GM21381 (cell line): ENCODE measurements at regions not wholly inside any gene's neighbourhood (a gene's known extent, or its start where the extent isn't known, plus 50 kb on each side); places are given as distances from the start of the nearest gene placed in this dataset.

Source experiments
- ATAC-seq: cut with Tn5 transposase; IDR thresholded peaks from one replicate; pipeline ENCODE4 v1.9.1; 2021; ENCODE audit warnings: mild to moderate bottlenecking, moderate library complexity; ENCODE audit not compliant: unreplicated experiment

DNA sequence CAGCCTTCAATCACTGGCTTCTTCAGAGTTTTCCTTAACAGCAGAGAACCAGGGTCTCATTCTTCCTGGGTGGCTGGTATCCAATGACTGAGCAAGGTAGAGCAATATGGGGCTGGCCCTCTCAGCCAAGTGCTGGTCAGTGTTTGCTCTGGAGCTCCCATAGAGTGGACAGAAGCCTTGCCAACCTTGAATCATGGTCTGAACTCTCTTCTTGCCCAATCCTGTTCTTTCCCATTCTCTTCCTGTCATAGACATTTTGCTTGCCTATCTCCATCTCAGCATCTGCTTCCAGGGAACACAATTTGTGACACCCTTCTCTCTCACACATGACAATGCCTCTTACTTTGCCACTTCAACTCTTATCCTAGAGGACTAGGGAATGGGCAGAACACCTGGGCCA is 245.6 kb upstream of the PEX5L start:
- no peak for ATAC-seq

DNA sequence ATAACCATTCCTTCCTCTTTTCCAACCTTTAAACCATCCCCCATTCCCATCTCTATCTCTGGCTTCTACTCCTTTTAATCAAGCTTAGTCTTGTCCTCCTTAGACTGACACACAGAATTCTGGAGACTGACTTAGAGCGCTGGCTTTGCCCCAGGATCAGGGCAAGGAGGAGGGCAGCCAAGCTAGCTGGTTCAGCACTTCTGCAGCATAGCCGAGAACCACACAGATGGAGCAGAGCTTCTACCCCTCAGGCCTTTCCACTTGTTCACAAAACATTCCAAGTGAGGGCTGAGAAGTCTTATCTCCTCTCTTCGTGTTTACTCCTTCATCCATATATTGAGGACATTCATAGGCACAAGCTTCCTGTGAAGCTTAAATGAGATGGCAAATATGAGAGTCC is 246.5 kb upstream of the PEX5L start:
- ATAC-seq, result no peak

DNA sequence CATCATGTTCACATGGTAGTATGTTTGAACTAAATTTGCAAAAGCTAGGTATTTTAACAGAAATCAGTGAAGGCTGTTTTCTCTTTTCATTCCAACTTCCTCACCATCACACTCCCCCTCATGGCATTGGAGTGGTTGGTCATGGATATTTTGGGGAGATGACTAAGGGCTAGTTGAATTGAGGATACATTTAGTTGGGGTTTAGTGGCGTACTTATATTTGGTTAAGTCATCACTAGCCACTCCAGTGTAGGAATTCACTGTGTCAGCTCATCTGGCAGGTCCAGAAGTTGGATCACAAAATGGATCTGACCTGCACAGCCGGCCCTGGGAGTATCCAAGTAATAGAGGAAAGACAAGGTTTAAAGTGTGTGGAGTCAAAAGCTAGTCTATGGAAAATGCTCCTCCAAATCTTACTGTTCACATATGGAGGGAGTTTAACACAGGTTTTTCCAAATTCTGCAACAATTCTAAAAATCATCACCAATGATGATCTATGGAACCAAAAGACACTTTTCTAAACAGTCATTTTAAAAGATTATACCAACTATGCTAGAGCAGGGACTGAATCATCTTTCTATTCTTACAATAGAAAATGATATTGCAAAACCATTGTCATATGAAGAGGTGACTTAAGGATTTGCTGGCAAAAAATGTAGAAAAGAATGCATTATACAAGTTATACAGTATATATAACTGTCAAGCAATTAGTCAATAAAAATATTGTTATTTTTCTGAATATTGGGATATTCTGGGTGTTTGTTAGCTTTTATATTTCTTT is 247.8 kb upstream of the PEX5L start:
- ATAC-seq, result no peak

DNA sequence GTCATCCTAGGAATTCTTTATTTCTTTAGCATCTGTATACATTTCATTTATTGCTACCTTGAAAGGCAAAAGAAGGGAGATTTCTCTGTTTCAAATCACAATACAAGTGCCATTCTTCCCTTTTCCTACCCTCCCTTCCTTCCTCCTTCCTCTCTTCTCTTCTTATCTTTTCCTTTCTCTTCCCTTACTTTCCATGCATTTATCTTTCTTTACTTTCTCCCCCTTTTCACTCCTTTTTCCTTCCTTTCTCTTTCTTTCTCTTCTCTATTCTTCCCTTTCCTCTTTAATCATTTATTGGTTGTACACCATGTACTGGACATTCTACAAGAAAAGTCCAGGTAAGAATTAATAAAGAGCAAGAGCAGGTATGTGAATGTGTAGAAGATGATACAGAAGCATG is 251.0 kb upstream of the PEX5L start:
- no peak for ATAC-seq

GRCh38 chr3:180288816-180289215 is 252.1 kb upstream of the PEX5L start:
- ATAC-seq, result no peak

DNA sequence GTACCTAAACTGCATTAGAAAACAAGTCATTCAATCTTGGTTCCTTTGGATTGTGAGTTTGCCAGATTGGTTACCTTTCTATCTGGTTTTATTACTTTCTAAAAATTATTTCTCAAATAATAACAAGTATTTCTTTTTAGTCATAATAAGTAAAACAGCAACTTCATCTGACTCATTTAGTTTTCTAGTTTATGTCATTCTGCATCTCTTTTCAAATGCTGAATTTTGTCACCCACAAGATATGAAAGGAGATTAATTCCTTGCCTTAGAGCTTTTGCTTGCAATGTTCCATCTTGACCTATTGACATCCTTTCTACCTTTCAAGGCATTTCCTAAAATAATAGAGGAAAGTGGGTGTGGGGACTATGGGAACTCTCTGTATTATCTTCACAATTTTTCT is 253.6 kb upstream of the PEX5L start:
- ATAC-seq, result no peak

DNA sequence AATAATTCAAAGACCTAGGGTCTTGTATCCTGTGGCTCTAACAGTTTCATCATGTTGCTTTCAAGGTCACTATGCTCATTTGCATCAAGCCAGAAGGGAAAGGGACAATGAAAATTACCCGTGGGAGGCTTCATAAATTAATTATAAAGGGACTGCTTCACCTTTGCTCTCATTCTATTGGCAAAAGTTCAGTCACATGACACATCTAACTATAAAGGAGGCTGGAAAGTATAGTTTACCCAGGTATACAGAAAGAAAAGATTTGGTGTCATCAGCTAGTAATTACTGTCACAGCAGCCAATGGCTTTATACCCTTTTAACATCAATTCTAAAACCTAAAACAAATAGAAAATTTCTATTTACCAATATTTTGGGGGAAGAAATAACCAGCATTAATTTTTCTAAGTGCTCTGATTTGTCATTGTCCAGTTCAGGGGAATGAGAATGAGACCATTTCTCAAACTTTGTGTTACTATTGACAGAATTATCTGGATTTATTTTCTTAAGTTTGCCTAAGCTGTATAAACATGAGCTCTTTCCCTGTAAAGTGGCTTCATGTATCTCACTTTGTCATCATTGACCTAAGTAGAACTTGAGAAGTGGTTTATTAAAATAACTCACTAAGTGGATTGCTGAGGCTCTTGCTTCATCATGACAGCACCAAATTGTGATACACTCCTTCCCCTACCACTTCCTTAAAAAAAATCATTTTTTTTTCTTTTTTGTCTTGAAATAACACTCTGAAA is 257.7 kb upstream of the PEX5L start:
- ATAC-seq, result no peak

DNA sequence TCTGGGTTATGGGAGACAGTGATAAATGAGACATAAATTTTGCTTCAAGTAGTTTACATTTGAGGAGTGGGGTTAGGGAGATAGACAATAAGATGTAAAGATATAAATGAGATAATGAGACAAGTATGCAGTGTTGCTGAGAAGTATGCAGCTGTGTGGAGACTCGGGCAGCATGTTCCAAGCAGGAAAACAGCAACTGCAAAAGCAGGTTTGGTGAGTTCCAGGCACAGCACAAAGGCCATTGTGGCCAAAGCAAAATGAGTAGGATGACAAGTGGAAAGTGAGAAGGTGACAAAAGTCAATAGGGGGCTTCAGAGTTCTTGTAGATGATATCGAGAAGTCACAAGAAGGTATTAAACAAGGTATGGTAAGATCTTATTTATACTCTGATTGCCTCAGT is 259.1 kb upstream of the PEX5L start:
- no peak for ATAC-seq

- no peak for ATAC-seq
These were observed 260.2 kb upstream of the PEX5L start for GRCh38 chr3:180296971-180297370.

GRCh38 chr3:180306155-180306554 is 269.4 kb upstream of the PEX5L start:
- no peak for ATAC-seq

DNA sequence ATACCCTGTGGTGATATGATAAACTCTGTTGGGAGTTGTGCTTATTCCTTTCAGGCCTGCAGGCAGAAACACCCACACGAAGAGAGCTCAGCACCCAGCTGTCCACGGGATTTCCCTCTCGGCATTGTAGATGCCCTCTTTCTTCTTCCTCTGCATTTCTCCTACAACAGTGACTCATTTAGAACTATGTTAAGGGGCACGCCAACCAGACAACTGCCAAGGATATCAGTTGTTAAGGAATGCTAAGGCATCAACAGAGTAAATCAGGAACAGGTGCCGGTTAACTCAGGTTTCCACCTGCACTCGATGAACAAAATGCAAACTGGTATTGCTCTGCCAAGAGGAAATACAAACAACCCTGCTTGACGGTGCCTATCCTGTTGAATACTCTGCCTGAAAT is 270.0 kb upstream of the PEX5L start:
- no peak for ATAC-seq

DNA sequence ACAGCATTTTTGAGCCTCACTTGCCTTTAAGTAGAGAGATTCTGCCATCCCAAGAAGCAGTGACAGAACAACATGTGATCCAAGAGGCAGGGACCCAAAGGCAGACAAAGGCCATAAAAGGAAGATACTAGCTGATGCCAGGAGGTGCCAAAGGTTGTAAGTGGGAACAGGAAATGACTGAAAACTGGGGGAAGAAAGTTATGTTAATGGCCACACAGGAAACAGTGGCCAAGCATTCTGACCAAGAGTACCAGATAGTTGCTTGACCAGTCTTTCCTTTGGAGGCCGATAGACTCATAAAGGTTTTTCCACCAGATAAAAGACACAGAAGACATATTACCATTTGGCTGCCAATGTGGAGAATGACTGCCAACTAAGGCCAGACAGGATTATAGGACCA is 274.5 kb upstream of the PEX5L start:
- no peak for ATAC-seq

DNA sequence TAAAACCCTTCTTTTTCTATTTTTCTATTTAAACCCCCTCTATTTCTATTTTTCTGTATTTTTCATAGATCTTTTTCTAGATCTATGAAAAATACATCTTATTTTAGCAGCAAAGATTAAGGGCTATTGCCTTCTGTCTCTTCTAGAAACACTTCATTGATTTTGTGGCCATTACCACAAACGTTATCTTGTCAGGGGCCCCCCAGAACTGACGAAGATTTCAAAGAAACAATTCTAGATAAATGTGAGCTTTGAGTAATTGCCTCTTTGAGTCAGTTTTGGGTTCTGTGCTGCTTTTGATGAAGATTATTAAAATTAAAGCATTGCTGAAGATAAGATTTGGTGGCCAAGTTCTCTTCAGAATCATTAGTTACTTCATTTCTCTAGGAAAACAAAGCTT is 279.6 kb upstream of the PEX5L start:
- no peak for ATAC-seq

GRCh38 chr3:180319461-180319860 is 282.5 kb upstream of the TTC14 start:
- no peak for ATAC-seq

DNA sequence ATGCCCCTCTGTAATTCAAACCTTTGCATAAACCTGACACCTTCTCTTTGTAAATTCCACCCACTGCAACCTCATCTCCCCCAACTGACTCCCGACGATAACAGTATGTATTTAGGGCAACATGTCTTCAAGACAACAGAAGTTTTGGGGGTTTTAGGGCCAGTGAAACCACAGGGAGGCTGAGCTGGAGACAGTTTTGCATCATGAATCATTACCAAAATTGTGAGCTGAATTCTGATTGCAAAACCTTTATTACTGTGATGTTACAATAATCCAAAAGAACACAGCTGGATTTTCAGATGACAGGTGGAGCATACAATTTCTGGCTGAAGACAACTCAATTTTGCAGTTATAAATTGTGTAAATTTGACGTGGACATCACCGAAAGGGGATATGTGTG is 281.3 kb upstream of the TTC14 start:
- ATAC-seq, result no peak

DNA sequence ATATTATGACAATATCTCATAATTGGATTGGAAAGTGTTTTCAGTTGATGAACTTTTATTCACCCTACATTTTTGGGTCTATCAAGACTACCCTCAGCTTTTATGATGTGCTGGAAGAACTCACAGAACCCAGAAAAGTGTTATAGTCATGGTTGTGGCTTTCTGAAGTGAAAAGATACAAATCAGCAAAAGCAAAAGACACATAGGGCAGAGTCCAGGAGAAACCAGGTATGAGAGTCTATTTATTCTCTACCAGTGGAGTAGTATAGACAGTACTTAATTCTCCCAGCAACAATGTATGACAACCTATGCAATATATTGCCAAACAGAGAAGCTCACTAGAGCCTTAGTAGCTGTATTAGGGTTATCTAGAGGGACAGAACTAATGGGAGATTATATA is 280.4 kb upstream of the TTC14 start:
- no peak for ATAC-seq

DNA sequence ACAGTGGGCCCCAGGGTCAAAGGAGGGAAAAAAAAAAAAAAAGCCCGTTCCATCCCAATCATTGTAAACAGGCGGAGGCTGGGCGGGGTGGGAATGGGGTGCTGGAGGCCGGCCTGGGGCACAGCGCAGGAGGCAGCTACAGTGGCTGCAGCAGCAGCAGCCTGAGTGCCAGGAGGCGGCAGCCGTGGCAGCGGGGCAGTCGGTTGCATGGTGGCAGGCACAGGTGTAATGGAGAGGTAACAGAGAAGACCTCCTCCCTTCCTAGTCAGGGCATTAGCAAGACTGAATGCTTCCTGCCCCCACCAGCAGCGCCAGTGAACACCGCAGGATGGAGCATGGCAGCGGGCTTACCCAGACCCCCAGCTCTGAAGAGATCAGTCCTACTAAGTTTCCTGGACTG is 279.1 kb upstream of the TTC14 start:
- no peak for ATAC-seq

DNA sequence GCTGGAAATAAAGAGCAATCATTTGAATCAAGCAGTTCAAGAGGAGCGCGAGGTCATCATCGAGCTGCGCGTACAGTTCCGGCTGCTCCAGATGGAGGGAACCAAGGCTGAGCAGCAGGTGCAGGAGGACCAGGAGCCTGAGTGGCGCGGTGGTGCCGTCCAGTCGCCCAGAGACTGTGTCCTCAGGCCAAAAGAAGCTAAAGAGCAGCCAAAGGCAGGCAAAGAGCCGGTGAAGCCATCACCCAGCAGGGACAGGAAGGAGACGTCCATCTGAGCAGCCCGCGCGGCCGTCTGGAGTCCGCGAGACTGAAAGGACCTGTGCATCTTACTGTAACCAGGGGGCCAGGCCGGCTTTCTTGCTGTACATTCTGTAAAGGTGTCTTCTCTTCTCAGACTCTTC is 277.2 kb upstream of the TTC14 start:
- no peak for ATAC-seq

- no peak for ATAC-seq
These were observed 276.4 kb upstream of the TTC14 start for GRCh38 chr3:180325533-180325932.

DNA sequence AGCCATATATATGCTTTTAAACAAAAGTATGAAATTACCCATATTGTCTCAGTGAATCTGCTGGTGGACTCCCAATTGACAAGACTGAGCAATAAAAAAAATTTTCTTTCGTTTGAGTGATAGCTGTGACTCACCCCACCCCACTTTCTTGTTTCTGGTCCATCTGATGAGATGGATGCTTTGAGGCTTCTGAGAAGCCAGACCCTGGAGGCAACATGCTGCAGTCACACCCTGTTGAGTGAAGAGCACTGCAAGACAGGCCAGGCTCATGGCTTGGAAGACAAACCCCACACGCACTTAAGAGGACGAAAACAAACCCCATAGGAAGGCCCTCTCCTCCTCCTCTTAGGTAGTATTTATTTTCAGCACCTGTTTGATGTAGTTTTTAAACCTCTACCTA is 276.0 kb upstream of the TTC14 start:
- no peak for ATAC-seq

DNA sequence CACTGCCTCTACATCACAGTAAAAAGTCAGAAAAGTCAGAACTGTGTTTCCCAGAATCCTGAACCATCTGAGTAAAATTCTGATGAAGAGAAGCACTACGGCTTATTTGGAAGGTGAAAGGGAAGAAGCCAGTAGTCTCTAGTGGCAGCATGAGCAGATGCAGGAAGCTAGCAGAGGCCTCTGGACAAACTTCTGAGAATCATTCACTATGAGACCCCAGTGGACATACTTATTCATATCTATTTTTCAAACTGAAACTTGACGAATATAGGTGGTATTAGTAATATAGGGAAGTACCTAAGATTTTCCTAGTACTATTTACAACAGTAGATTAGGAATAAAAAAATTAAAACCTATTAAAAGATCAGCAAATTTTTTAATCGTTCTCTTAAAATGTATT is 272.8 kb upstream of the TTC14 start:
- peak; percentile 74 for ATAC-seq

DNA sequence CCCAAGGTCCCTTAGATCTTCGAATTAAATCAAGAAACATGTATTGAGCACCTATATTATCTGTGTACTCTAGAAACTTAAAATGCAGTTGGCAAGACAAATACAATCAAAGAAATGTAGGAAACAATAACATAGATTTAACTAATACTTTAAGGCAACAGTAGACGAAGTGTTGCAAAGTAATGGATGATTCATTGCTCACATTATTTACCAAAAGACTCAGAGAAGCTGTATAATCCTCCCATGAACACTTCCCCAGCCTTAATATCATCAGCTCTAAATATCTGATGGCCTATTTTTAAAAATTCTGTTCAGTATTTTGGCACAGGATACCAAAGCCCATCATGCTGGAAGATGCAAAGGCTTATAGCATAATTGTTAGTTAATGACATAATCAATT is 272.1 kb upstream of the TTC14 start:
- no peak for ATAC-seq

DNA sequence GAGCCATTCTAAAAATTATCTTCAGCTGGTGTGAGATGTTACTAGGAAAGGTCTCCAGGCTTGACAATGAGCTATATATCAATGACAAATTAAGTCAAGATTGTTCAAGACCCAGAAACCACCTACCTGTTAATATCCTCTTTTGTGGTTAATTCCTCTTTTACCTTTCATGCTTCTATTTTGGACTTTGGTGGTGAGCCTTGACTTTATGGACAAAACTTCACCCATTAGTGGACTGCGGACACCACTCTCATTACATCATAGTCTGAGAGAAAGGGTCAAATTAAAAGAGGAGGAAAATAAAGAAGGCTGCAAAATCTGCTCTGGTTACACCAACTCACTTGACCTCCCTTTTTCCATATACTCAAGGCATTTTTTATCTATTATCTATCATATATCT is 271.5 kb upstream of the TTC14 start:
- ATAC-seq, result no peak
